ENCODE measurements at regions not wholly inside any gene's neighbourhood (a gene's known extent, or its start where the extent isn't known, plus 50 kb on each side); places are given as distances from the start of the nearest gene placed in this dataset.

- TF ChIP-seq, protein P1, sequence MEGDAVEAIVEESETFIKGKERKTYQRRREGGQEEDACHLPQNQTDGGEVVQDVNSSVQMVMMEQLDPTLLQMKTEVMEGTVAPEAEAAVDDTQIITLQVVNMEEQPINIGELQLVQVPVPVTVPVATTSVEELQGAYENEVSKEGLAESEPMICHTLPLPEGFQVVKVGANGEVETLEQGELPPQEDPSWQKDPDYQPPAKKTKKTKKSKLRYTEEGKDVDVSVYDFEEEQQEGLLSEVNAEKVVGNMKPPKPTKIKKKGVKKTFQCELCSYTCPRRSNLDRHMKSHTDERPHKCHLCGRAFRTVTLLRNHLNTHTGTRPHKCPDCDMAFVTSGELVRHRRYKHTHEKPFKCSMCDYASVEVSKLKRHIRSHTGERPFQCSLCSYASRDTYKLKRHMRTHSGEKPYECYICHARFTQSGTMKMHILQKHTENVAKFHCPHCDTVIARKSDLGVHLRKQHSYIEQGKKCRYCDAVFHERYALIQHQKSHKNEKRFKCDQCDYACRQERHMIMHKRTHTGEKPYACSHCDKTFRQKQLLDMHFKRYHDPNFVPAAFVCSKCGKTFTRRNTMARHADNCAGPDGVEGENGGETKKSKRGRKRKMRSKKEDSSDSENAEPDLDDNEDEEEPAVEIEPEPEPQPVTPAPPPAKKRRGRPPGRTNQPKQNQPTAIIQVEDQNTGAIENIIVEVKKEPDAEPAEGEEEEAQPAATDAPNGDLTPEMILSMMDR (IDR thresholded peaks at IDR 0.05): no peak
- no peak for TF ChIP-seq POLR2A (IDR thresholded peaks at IDR 0.05)
Observed at GRCh38 chr5:136526021-136526420, 160.7 kb upstream of the TRPC7 start.
